Myocyte (in vitro differentiated cells): ENCODE measurements at regions not wholly inside any gene's neighbourhood (a gene's known extent, or its start where the extent isn't known, plus 50 kb on each side); places are given as distances from the start of the nearest gene placed in this dataset.
"Not testable (repeated sequence)": the region's sequence is repeated elsewhere in the genome, so short reads cannot be mapped to it uniquely, and the experiment has no call there.

Experiments
- DNase-seq: peaks from one replicate; pipeline ENCODE4 v3.0.0-alpha.2; 2012; ENCODE audit warnings: low read depth

- not testable (repeated sequence) for DNase-seq
These were observed 56.5 kb upstream of the TNFSF10 start for GRCh38 chr3:172579753-172580152.

DNA sequence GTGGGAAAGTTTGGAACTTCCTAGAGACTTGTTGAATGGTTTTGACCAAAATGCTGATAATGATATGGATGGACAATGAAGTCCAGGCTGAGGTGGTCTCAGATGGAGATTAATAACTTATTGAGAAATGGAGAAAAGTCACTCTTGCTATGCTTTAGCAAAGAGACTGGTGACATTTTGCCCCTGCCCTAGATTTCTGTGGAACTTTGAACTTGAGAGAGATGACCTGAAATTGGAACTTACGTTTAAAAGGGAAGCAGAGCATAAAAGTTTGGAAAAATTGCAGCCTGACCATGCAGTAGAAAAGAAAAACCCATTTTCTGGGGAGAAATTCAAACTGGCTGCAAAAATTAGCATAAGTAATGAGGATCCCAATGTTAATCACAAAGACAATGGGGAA lies 55.5 kb upstream of the TNFSF10 start:
- not testable (repeated sequence) for DNase-seq

DNA sequence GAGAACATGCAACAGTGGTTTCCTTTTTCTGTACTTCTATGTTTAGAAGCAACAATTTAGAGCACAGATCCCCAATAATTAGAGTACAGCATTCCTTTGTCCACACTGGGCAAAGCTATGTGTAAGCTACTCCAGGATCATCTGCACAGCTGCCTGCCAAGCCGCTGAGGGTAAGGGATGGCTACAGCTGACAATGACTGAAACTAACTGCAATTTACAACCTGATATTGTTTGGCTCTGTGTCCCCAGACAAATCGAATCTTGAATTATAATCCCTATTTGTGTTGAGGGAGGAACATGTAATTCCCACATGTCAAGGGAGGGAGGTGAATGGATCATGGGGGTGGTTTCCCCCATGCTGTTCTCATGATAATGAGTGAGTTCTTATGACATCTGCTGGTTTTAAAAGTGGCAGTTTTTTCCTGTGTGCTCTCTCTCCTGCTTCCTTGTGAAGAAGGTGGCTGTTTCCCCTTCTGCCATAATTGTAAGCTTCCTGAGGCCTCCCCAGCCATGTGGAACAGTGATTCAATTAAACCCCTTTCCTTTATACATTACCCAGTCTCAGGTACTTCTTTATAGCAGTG lies 54.8 kb upstream of the TNFSF10 start:
- DNase-seq: peak; percentile 67

- no peak for DNase-seq
These were observed 52.1 kb upstream of the TNFSF10 start for GRCh38 chr3:172575375-172575774.

GRCh38 chr3:172573422-172573821 lies 50.2 kb upstream of the TNFSF10 start:
- no peak for DNase-seq
